GM19328 (cell line): ENCODE measurements at regions not wholly inside any gene's neighbourhood (a gene's known extent, or its start where the extent isn't known, plus 50 kb on each side); places are given as distances from the start of the nearest gene placed in this dataset.

Experiments used
- ATAC-seq: cut with Tn5 transposase; IDR thresholded peaks from one replicate; pipeline ENCODE4 v1.9.1; 2021; ENCODE audit warnings: mild to moderate bottlenecking, moderate library complexity; ENCODE audit not compliant: unreplicated experiment

DNA sequence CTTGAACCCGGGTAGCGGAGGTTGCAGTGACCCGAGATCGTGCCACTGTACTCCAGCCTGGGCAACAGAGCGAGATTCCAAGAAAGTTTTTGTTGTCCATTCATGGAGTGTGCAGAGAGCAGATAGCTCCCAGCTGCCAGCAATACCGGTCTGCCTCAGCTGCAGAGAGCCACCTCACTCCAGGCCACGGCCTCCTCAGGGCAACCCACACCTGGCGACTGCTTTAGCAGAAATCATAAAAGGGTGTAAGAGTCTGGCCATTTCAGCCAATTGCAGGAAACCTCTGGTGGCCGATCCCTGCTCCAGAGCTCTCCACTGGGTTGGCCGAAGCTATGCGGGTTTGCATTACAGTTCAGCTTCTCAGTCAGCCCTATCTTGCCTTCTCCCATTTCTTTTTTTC, 227.4 kb upstream of the BCOR start:
- ATAC-seq = no peak

GRCh38 chrX:40323977-40324376, 226.2 kb upstream of the BCOR start:
- ATAC-seq = no peak

- no peak for ATAC-seq
These were observed 223.1 kb upstream of the BCOR start for GRCh38 chrX:40320819-40321218.

DNA sequence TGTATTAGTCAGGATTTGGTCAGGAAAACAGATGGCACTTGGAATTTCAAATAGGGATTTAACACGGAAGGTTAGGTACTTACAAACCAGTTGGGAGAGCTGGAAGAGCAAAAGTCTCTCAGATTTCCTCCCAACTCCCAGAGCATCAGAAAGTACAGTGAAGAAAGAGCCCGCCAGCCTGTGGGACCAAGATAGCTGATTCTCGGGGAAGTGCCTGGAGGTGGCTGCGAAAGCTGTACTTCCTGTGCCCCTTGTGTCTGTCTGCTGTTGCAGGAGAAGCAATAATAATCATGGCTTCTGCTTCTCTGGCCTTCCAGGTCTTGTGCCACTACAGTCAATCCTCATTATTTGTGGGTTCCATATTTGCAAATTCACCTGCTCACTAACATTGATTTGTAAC, 221.0 kb upstream of the BCOR start:
- no peak for ATAC-seq

DNA sequence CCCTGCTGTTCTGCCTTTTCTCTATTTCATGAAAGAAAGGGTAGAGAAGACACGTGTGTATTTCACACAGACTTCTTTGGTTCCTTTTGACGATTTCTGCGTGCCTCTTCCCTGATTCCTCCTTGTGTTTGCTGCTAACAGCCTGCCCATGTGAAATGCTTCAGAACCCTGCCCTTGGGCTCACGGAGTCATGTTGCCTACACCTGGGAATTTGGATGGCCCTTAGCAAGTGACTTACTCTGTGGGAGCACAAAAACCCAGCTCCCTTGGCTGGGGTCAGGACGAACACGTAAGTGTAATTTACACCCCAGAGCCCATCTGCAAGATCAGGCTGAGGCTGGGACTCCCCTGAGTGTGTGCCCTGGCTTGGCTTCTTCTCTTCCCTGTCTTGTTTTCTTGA, 220.3 kb upstream of the BCOR start:
- ATAC-seq = no peak

- no peak for ATAC-seq
These were observed 218.7 kb upstream of the BCOR start for GRCh38 chrX:40316502-40316901.

- ATAC-seq = no peak
These were observed 216.3 kb upstream of the BCOR start for GRCh38 chrX:40314070-40314469.

- ATAC-seq = no peak
These were observed 215.5 kb upstream of the BCOR start for GRCh38 chrX:40313269-40313668.

DNA sequence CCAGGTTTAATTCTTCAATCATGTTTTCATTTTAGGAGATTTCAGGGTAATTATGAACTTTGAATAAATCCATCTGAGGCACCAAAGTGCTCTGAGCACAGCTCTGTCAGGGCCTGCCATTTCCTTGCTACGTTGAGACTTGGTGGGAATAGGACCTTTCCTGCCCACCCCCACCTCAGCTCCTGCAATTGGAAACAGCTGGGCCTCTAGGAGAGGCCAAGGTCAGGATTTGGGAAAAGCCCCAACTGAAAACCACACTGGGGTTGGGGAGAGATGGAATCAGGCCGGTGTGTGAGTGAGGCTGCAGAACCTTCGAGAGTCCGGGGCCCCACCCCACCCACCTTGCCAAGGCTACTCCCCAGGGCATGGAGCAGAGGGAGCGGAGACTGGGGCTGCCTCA, 212.7 kb upstream of the BCOR start:
- no peak for ATAC-seq

DNA sequence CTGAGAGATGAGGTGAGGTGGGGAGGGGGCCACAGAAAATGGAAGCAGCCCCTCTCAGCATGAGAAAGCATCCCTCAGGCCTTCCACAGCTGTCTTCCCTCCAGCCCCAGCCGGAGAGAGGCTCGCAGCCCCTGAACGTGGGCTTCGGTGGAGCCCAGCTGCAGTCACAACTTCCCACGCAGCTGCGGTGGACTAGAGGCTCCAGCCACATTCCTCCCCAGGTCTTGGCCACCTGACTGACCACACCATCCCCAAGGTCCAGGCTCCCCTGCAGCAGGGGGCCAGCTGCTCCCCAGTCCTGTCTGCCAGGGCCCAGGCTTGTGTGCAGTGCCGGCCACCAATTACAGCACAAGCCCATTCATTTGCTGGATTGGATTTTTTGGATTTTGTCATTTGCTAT, 212.3 kb upstream of the BCOR start:
- ATAC-seq = no peak

DNA sequence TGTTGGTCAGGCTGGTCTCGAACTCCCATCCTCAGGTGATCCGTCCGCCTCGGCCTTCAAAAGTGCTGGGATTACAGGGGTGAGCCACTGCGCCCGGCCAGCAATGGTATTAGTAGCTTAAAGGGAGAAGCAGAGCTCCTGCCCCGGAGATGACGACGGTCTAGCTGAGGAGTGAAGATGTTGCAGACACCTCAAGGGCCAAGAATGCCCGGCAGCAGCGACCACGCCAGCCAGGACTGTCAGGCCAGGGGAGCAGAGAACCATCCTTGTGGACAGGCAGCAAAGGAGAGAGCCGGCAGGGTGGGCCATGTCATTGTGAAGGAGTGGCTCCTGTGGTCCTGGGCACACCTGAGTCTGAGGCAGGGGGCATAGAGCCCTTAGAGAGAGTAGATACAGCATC, 210.1 kb upstream of the BCOR start:
- ATAC-seq = no peak

DNA sequence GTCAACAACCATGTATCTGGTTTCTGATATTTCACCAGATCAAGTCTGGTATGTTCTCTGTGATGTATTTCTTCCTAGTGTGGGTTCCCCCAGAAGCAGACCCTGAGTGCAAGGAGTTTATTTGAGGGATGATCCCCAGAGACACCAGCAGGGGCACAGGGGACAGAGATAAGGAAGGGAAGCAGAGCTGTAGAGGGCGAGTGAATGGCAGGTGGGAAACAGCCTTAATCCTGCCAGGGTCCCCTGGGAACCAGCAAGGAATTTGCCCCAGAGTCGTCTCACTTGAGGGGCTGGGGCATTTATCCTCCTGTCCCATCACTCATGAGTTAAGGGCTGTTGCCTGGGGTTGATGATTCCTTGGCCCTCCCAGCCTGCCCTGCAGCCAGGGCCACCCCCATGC, 206.4 kb upstream of the BCOR start:
- ATAC-seq = no peak

DNA sequence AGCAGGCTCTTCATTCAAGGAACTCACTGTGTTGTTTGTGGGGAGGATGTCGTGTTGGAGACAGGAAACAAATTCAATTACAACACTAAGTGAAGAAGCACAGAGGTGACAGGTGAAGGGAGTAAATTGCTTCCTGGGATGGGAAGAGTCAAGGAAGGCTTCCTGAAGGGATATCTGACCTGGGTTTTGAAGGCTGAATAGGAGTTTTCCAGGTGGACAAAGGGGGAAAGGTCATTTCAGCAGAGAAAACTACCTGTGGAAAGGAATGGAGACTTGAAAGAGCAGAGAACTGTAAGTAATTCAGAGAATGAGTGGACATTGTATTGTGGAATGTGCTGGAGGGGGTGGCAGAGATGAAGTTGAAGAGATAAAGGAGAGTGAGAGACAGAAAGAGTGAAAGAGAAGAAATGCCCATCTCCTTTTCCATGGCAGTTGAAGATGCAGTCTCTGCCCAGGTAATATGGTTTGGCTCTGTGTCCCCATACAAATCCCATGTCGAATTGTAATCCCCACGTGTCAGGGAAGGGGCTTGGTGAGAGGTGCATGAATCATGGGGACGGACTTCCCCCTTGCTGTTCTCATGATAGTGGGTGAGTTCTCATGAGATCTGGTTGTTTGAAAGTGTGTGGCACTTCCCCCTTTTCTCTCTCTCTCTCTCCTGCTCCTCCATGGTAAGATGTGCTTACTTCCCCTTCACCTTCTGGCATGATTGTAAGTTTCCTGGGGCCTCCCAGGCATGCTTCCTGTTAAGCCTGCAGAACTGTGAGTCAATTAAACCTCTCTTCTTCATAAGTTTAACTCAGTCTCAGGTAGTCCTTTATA, 205.7 kb upstream of the BCOR start:
- no peak for ATAC-seq

GRCh38 chrX:40300286-40300890, 202.6 kb upstream of the BCOR start:
- ATAC-seq = no peak

DNA sequence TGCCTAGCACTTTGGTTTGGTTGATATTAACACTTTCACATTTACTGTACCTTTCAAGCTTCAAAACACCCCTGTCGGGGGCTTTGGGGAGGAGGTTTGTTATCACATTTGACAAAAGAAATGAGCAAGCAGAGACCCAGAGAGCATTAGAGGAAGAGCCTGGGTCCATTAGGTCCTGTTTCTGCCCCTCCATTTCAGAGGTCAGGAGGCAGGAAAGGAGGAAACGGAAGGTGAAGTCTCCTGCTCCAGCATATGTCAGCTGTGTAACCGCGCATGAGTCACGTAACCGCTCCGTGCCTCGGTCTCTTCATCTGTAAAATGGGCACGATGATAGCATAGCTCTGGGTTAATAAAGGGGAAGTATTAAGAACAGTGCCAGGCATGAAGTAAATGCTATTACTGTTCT, 201.9 kb upstream of the BCOR start:
- no peak for ATAC-seq

- ATAC-seq = no peak
These were observed 201.1 kb upstream of the BCOR start for GRCh38 chrX:40298572-40299479.

GRCh38 chrX:40298069-40298468, 200.3 kb upstream of the BCOR start:
- ATAC-seq = no peak

DNA sequence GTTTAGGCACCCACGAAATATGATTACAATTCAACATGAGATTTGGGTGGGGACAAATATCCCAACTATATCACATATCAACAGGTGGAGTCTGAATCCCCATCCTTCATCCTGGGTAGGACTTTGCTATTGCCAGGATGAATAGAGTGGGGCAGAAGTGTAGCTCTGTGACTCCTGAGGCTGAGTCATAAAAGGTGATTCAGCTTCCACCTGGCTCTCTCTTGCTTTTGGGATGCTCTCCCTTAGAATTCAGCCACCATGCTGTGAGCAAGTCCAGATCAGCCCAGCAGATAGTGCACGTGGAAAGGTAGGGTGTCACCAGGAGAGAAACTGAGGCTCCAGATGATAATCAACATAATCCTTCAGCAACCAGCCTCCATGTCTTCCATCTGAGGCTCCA, 193.8 kb upstream of the BCOR start:
- no peak for ATAC-seq

DNA sequence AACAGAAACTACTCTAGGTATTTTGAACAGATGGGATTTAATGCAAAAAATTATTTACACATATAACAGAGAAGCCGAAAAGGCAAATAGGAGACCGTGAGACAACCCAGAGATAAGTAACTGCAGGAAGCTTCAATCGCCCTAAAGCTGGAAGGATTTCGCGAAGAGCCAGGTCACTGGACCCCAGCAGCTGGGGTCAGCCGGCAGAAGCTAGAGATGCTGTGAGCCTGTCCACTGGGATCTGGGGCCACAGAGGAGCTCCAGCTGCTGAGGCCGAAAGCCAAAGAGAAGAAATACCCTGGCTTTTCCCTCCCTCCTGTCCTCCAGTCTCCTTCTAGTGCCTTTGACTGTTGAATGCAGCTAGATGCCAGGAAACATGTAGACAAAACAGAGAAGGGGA, 192.8 kb upstream of the BCOR start:
- no peak for ATAC-seq

DNA sequence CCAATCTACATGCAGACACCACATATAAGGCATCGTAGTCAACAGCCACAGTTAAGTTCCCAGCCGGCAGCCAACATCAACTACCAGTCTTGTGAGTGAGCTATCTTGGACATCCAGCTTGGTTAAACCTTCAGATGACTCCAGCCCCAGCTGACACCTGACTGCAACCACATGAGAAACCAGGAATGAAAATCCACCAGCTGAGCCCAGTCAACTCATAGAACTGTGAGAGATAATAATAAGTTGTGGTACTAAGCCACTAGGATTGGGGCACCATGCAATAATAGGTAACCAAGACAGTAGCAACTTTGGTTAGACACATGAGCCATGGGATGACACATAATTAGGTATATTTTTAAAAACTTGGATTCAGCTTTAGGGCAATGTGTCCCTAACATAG, 188.1 kb upstream of the BCOR start:
- ATAC-seq = no peak

DNA sequence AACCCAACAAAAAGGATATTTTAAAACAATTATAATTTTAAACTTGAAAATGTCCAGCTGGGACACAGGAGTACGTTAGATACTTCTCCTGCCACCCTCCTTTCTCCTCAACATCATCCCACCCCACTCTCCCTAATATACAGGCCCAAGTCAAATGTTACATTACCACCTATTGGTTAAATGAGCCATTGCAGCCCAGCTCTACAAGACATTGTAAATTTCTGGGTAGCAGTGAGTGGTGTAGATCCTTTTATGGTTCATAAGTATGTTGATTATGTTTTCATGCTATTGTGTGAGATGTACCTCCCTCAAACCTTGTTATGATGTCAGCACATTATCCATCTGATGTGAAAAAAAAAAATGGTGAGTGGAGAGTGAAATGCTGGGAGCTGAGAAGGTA, 187.1 kb upstream of the BCOR start:
- no peak for ATAC-seq

- no peak for ATAC-seq
These were observed 186.2 kb upstream of the BCOR start for GRCh38 chrX:40283981-40284380.
